Lower leg skin (tissue), 4 donors: ENCODE measurements at regions not wholly inside any gene's neighbourhood (a gene's known extent, or its start where the extent isn't known, plus 50 kb on each side); places are given as distances from the start of the nearest gene placed in this dataset.

Experiments
- DNase-seq, 2 donors: peaks; one replicate each; pipeline ENCODE4 v3.0.0-alpha.2; 2019; ENCODE audit warnings: low spot score in 2 of 2
- H3K4me3 ChIP-seq: fragments of 200-600 bp; sonication (generic); 2 replicates; pipeline ENCODE4 v1.5.1; 2017; ENCODE audit warnings: mild to moderate bottlenecking, low read depth; ENCODE audit not compliant: poor library complexity, severe bottlenecking
- CTCF ChIP-seq, 3 donors: fragments of 450-650 bp; IDR thresholded peaks; one replicate each; pipeline ENCODE4 v1.5.1; 2016; ENCODE audit warnings: antibody characterized with exemption in 3 of 3, mild to moderate bottlenecking in 3 of 3, moderate library complexity in 2 of 3
- POLR2A ChIP-seq, 2 donors: fragments of 450-650 bp; IDR thresholded peaks; one replicate each; pipeline ENCODE4 v1.6.1; 2016 to 2017; ENCODE audit warnings: antibody characterized with exemption in 2 of 2, mild to moderate bottlenecking in 1 of 2, moderate library complexity in 1 of 2
- WGBS, 2 donors: methylation state at CpG; one replicate each; pipeline ENCODE4 v1.1.5; 2018; 5-methylcytosine and 5-hydroxymethylcytosine counted together
- intact Hi-C: fragments of 100-400 bp; cut with DNase I; formaldehyde crosslinking; loops from one replicate; pipeline ENCODE4 v1.15.0; 2023; ENCODE audit warnings: low total_unique reads

GRCh38 chr18:64208516-64208915, 59.6 kb upstream of the LINC00305 start:
- 53 to 57% methylated on average over 8 of the region's 8 CpGs for WGBS, 2 donors
- intact Hi-C loops: no loop called here
- H3K4me3 ChIP-seq: no peak overlapping the region
- DNase-seq: no peak
- no peak for TF ChIP-seq POLR2A (IDR thresholded peaks at IDR 0.05)
- no peak for TF ChIP-seq CTCF (IDR thresholded peaks at IDR 0.05)

- 68% methylated on average over 5 of the region's 5 CpGs for WGBS, 2 donors
Observed at GRCh38 chr18:64207820-64208219, 58.9 kb upstream of the LINC00305 start.

GRCh38 chr18:64203295-64203694, 54.4 kb upstream of the LINC00305 start:
- DNase-seq: no peak
- no peak for TF ChIP-seq POLR2A (IDR thresholded peaks at IDR 0.05)
- no peak for TF ChIP-seq CTCF (IDR thresholded peaks at IDR 0.05)
- no peak overlapping the region for H3K4me3 ChIP-seq
- 55 to 56% methylated on average over 3 of the region's 3 CpGs for WGBS, 2 donors
- intact Hi-C loops: no loop called here

More at GRCh38 chr18:64207820-64208219, 58.9 kb upstream of the LINC00305 start:
- TF ChIP-seq POLR2A (IDR thresholded peaks at IDR 0.05): no peak
- no peak for TF ChIP-seq CTCF (IDR thresholded peaks at IDR 0.05)
- intact Hi-C loops: no loop called here
- no peak for DNase-seq
- no peak overlapping the region for H3K4me3 ChIP-seq

GRCh38 chr18:64202863-64203262, 54.0 kb upstream of the LINC00305 start:
- H3K4me3 ChIP-seq: no peak overlapping the region
- TF ChIP-seq POLR2A (IDR thresholded peaks at IDR 0.05) (no peak), CTCF (IDR thresholded peaks at IDR 0.05) (no peak)
- intact Hi-C loops: no loop called here
- 34% methylated on average over 7 of the region's 7 CpGs for WGBS, 2 donors
- DNase-seq: no peak

DNA sequence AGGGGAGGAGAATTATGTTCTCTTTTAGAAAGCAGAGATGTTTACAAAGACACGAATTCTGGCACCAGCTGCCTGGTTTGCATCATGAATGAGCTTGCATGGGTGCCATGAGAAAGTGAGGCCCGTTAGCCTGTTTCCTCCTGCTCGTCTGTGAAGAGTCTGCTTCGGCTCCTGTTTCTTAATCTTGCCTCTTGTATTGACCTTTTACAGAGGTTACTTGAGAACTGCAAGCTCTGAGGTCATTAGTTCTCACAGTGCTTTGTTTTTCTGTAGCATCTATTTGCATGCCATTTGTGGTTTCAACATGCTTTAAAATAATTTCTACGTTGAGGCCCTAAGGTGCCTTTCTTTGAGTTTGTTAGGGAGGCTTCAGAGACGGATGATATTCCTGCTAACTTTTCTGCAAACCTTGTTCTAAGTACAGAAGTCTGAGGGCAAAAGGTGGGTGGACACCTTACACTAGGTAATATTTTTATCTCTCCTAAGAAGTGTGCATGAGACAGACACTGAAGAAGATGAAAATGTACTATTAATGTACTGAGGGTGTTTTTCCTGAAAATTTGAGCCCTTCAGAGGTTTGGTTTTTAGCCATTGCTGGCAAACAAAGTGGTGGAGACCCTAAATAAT, 53.4 kb upstream of the LINC00305 start:
- no peak overlapping the region for H3K4me3 ChIP-seq
- no peak for DNase-seq
- no peak for TF ChIP-seq CTCF (IDR thresholded peaks at IDR 0.05)
- intact Hi-C loops: no loop called here
- 52 to 58% methylated on average over 6 of the region's 6 CpGs for WGBS, 2 donors

DNA sequence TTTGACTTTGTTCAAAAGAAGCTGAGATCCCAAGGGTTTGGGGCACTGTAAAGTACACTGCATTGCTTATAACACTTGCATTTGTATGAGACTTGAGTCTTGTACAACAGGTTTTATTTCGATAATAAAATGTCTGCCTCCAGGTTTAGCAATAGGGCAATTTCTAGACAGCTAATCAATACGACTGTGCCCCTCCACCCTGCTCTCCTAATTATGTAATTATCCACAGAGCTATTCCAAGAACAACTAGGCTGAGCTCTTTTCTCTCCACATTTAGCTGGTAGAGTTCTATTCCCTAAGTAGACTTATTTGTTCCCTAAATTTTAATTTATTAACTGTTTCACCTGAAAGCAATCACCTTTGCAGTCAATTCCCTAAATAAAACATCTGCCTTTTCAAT, 52.9 kb upstream of the LINC00305 start:
- DNase-seq: no peak
- TF ChIP-seq POLR2A (IDR thresholded peaks at IDR 0.05) (no peak), CTCF (IDR thresholded peaks at IDR 0.05) (no peak)
- intact Hi-C loops: no loop called here
- WGBS, 2 donors: 65 to 79% methylated on average over 2 of the region's 2 CpGs
- H3K4me3 ChIP-seq: no peak overlapping the region
